K562 (cell line): ENCODE measurements at regions not wholly inside any gene's neighbourhood (a gene's known extent, or its start where the extent isn't known, plus 50 kb on each side); places are given as distances from the start of the nearest gene placed in this dataset.

ENCODE experiments used
- ATAC-seq: fragments of 200-7000 bp; cut with Tn5 transposase; 3 replicates; pipeline ENCODE4 v1.9.1; 2020; ENCODE audit warnings: moderate library complexity
- BruUV-seq: library from RNA; stranded (reverse); fragments of 400-500 nt; replicated peaks from 2 replicates; lab custom pipeline; 2021; lab: Mats Ljungman, UMichigan
- CTCF ChIA-PET: fragments of 300-600 bp; formaldehyde crosslinking; extraction: SDS; loops from one replicate; lab custom pipeline; 2021; ENCODE audit warnings: low intra/inter-chr PET ratio; lab: Yijun Ruan, JAX
- POLR2A ChIA-PET: fragments of 300-600, 350-650 bp; sonication (Branson Sonifier 250); formaldehyde crosslinking; extraction: SDS; loops from one replicate; lab custom pipeline; 2021; ENCODE audit warnings: antibody characterized with exemption, inconsistent platforms; lab: Yijun Ruan, JAX
- DNase-seq, 4 experiments: peaks; one replicate each; pipeline versions ENCODE4 v3.0.0 to v3.0.0-alpha.2; 2011 to 2018; ENCODE audit warnings: low spot score in 3 of 4, mixed read lengths in 3 of 4; ENCODE audit errors: extremely low read depth in 1 of 4
- FAIRE-seq: peaks from 2 replicates; lab custom pipeline; 2011; peaks lifted over from hg19 to GRCh38; lab: Jason Lieb, UNC
- H2AFZ ChIP-seq: 2 replicates; pipeline ENCODE4 v1.6.0; 2011; ENCODE audit warnings: low read depth, low read length, control low read depth, inconsistent platforms
- H3K27ac ChIP-seq: fragments of 200-600 bp; 3 replicates; pipeline ENCODE4 v1.8.0; 2011; ENCODE audit warnings: low read depth, mild to moderate bottlenecking, control low read depth, inconsistent platforms, low read length, moderate library complexity, mixed read lengths; ENCODE audit errors: extremely low read depth
- H3K27me3 ChIP-seq, 2 experiments: fragments of 300-600 bp in 1 of 2; 2 replicates in 1 of 2; 3 replicates in 1 of 2; pipeline versions ENCODE4 v1.6.0 to v1.8.0; 2011; ENCODE audit warnings: inconsistent platforms in 2 of 2, low read length in 2 of 2, mild to moderate bottlenecking in 1 of 2, mixed read lengths in 1 of 2, moderate library complexity in 1 of 2; ENCODE audit not compliant: control insufficient read depth in 2 of 2, insufficient read depth in 2 of 2
- H3K36me3 ChIP-seq: fragments of 300-600 bp; 3 replicates; pipeline ENCODE4 v1.8.0; 2011; ENCODE audit warnings: mild to moderate bottlenecking, low read length, inconsistent platforms; ENCODE audit not compliant: control insufficient read depth, insufficient read depth
- H3K4me1 ChIP-seq, 2 experiments: fragments of 200-600 bp in 1 of 2; replicated peaks in 1 of 2; 2 replicates in 1 of 2; 3 replicates in 1 of 2; pipeline versions ENCODE4 v1.5.1 to v1.8.0; 2011; ENCODE audit warnings: inconsistent platforms in 2 of 2, low read length in 2 of 2, mild to moderate bottlenecking in 1 of 2, mixed read lengths in 1 of 2, moderate library complexity in 1 of 2; ENCODE audit not compliant: control insufficient read depth in 2 of 2, insufficient read depth in 2 of 2
- H3K4me2 ChIP-seq: 2 replicates; pipeline ENCODE4 v1.6.1; 2011; ENCODE audit warnings: low read length, control low read depth, inconsistent platforms, mixed read lengths; ENCODE audit not compliant: insufficient read depth
- H3K4me3 ChIP-seq: fragments of 200-600 bp; sonication (generic), shearing (Covaris generic); 2 replicates; pipeline ENCODE4 v1.5.1; 2016; ENCODE audit warnings: control low read depth, inconsistent platforms
- H3K79me2 ChIP-seq: fragments of 200-600 bp; 3 replicates; pipeline ENCODE4 v1.8.0; 2011; ENCODE audit warnings: low read length, inconsistent platforms; ENCODE audit not compliant: control insufficient read depth, insufficient read depth
- H3K9ac ChIP-seq, 2 experiments: 2 replicates each; pipeline versions ENCODE4 v1.6.0 to v1.6.1; 2011; ENCODE audit warnings: low read depth in 2 of 2, low read length in 2 of 2, control low read depth in 1 of 2, inconsistent platforms in 1 of 2, mild to moderate bottlenecking in 1 of 2, mixed read lengths in 1 of 2; ENCODE audit not compliant: insufficient read depth in 1 of 2
- H3K9me1 ChIP-seq: one replicate; pipeline ENCODE4 v1.6.0; 2011; ENCODE audit warnings: inconsistent platforms, mild to moderate bottlenecking, low read length, moderate library complexity; ENCODE audit not compliant: control insufficient read depth, insufficient read depth
- H3K9me3 ChIP-seq: replicated peaks from 2 replicates; pipeline ENCODE4 v1.5.1; 2011; ENCODE audit warnings: low read depth, low read length, inconsistent platforms; ENCODE audit not compliant: control insufficient read depth, insufficient read depth
- H4K20me1 ChIP-seq: replicated peaks from 2 replicates; pipeline ENCODE4 v1.6.1; 2011; ENCODE audit warnings: low read length, inconsistent platforms, mixed read lengths; ENCODE audit not compliant: control insufficient read depth, insufficient read depth
- BMI1 ChIP-seq: fragments of 150-350 bp; IDR thresholded peaks from 2 replicates; pipeline ENCODE4 v1.6.1; 2014; ENCODE audit warnings: low read length
- CBX3 ChIP-seq, 2 experiments: IDR thresholded peaks; 1 replicate in 1 of 2; 2 replicates in 1 of 2; pipeline ENCODE4 v1.6.1; 2012; ENCODE audit warnings: inconsistent platforms in 2 of 2, low read length in 2 of 2, borderline replicate concordance in 1 of 2, control low read depth in 1 of 2
- CEBPG ChIP-seq, 3 experiments: fragments of 200-800 bp in 1 of 3; sonication (Bioruptor generic) in 1 of 3; sonication (generic) in 1 of 3; formaldehyde crosslinking in 1 of 3; IDR thresholded peaks in 2 of 3; conservative IDR thresholded peaks in 1 of 3; 2 replicates each; pipeline versions ENCODE4 v1.6.1 to v1.8.0; 2016 to 2022; ENCODE audit warnings: missing compliant biosample characterization in 2 of 3, missing genetic modification characterization in 2 of 3, mild to moderate bottlenecking in 1 of 3, missing genetic modification reagents in 1 of 3
- CTBP1 ChIP-seq: fragments of 450-650 bp; IDR thresholded peaks from 2 replicates; pipeline ENCODE4 v1.6.1; 2016; ENCODE audit warnings: borderline replicate concordance
- CXXC5 ChIP-seq: fragments of 250-450 bp; sonication (Bioruptor Pico); IDR thresholded peaks from 2 replicates; pipeline ENCODE4 v1.8.0; 2022; ENCODE audit warnings: inconsistent platforms, mild to moderate bottlenecking, moderate library complexity
- EGR1 ChIP-seq: fragments of 450-650 bp; conservative IDR thresholded peaks from 2 replicates; pipeline ENCODE4 v1.6.1; 2017; ENCODE audit warnings: mild to moderate bottlenecking
- HMG20A ChIP-seq: fragments of 450-650 bp; formaldehyde crosslinking; conservative IDR thresholded peaks from 2 replicates; pipeline ENCODE4 v1.4.0; 2020; ENCODE audit warnings: mild to moderate bottlenecking, mixed read lengths
- NR1H2 ChIP-seq: sonication (generic); formaldehyde crosslinking; IDR thresholded peaks from 2 replicates; pipeline ENCODE4 v1.4.0; 2020; ENCODE audit warnings: mild to moderate bottlenecking, missing genetic modification reagents
- TBP ChIP-seq: optimal IDR thresholded peaks from 2 replicates; pipeline ENCODE3; 2011; ENCODE audit warnings: low read depth, low read length, improper control_type of control experiment
- ZEB2 ChIP-seq: fragments of 450-650 bp; IDR thresholded peaks from 2 replicates; pipeline ENCODE4 v1.6.1; 2016
- ZNF143 ChIP-seq: sonication (generic); formaldehyde crosslinking; IDR thresholded peaks from 2 replicates; pipeline ENCODE4 v1.9.0; 2022; ENCODE audit warnings: mild to moderate bottlenecking, missing genetic modification reagents
- WGBS: fragments of 100-300 bp; shearing (Covaris generic); methylation state at CpG from one replicate; pipeline ENCODE4 v1.1.6; 2016; ENCODE audit warnings: low coverage, mixed read lengths; ENCODE audit not compliant: insufficient coverage; ENCODE audit errors: missing lambda C conversion rate; 5-methylcytosine and 5-hydroxymethylcytosine counted together
- in situ Hi-C: fragments of 300-500 bp; cut with MboI; formaldehyde crosslinking; loops from 4 replicates; pipeline ENCODE4 v1.15.0; 2018; ENCODE audit warnings: inconsistent platforms, mixed read lengths
- intact Hi-C: fragments of 100-400 bp; cut with micrococcal nuclease; formaldehyde crosslinking; loops from 2 replicates; pipeline ENCODE4 v1.14.2; 2022
- TF ChIP-seq, protein P1 (sequence below): fragments of 250-450 bp; sonication (Bioruptor Pico); IDR thresholded peaks from 2 replicates; pipeline ENCODE4 v1.5.0; 2020; ENCODE audit warnings: mild to moderate bottlenecking, borderline replicate concordance

GRCh38 chr19:30651691-30652090 lies 279.5 kb downstream of the ZNF536 start:
- no peak overlapping the region for H3K9ac ChIP-seq
- BruUV-seq = no TSS peak
- no peaks in the 10 kb centered on the region for H3K79me2 ChIP-seq
- 3% methylated on average over 2 of the region's 2 CpGs for WGBS
- ATAC-seq (no peak), DNase-seq (no peak), FAIRE-seq (no peak)
- intact Hi-C loops = loop anchor here (5.0 to 10.0 kb wide), 3 partner anchors 419 to 917 kb away; no protein-coding TSS in a partner anchor
- H3K4me3 ChIP-seq = no peak overlapping the region
- no peak for TF ChIP-seq BMI1
- H3K27ac ChIP-seq = no peak overlapping the region
- peaks cover 3 to 29% of the 10 kb centered on the region in 2 experiments; a peak in 2 of 5 replicates for H3K27me3 ChIP-seq
- no peaks in the 10 kb centered on the region for H3K4me1 ChIP-seq
- in situ Hi-C loops = loop anchor here (5.0 to 10.0 kb wide), 2 partner anchors 429 to 907 kb away; no protein-coding TSS in a partner anchor
- H4K20me1 ChIP-seq = no peaks in the 10 kb centered on the region; the same call in 1 of the 2 replicates
- H3K36me3 ChIP-seq = no peaks in the 10 kb centered on the region
- no peaks in the 10 kb centered on the region for H3K9me3 ChIP-seq
- H3K9me1 ChIP-seq = no peaks in the 10 kb centered on the region
- H2AFZ ChIP-seq = no peak overlapping the region
- no peak overlapping the region for H3K4me2 ChIP-seq
- CTCF ChIA-PET = no interaction called here
- POLR2A ChIA-PET = no interaction called here

DNA sequence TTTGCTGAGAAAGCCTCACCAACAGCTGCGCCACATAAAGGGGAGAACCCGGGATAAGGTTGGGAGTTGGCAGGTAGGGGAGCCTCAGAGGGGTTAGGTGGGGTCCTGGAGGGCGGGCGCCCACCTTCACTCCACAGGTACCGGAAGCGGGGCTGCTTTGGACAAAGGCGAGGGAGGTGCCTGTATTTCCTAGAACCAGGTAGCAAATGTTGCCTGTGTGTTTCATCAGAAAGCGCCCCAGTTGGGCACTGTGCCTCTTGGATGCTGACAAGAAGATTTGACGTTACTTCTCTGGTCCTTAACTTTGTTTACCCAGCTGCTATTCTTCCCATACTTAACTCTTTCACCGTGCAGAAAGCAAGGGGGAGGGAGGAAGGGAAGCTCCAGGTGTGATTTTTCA lies 278.9 kb downstream of the ZNF536 start:
- DNase-seq (no peak), ATAC-seq (no peak), FAIRE-seq (no peak)
- in situ Hi-C loops (loop anchor here (5.0 to 10.0 kb wide), 2 partner anchors 429 to 906 kb away; no protein-coding TSS in a partner anchor), intact Hi-C loops (loop anchor here (5.0 to 10.0 kb wide), 3 partner anchors 419 to 916 kb away; no protein-coding TSS in a partner anchor)
- no peak overlapping the region for H3K27ac ChIP-seq
- no peak overlapping the region for H3K4me3 ChIP-seq
- no peaks in the 10 kb centered on the region for H3K36me3 ChIP-seq
- no peak overlapping the region for H3K9ac ChIP-seq
- H3K27me3 ChIP-seq = peaks cover 3 to 29% of the 10 kb centered on the region in 2 experiments; a peak in 3 of 5 replicates
- no peak overlapping the region for H2AFZ ChIP-seq
- no peaks in the 10 kb centered on the region for H3K9me3 ChIP-seq
- H3K79me2 ChIP-seq = no peaks in the 10 kb centered on the region
- no peaks in the 10 kb centered on the region; the same call in 1 of the 2 replicates for H4K20me1 ChIP-seq
- no TSS peak for BruUV-seq
- ChIA-PET CTCF (no interaction called here), POLR2A (no interaction called here)
- TF ChIP-seq CBX3 (IDR thresholded peaks at IDR 0.05; ENCODE audit: borderline replicate concordance in 1 of 2, low read length in 2 of 2) (no peak), EGR1 (no peak), CEBPG (CRISPR knock-in tag; IDR thresholded peaks at IDR 0.05) (no peak), CEBPG (tag; conservative IDR thresholded peaks at IDR 0.05 in 1 of 2, IDR thresholded peaks at IDR 0.05 in 1 of 2) (peak in 1 of 2 experiments; percentile 56; a peak in 2 of 4 replicates), ZEB2 (no peak), HMG20A (no peak), NR1H2 (CRISPR knock-in tag) (no peak), CXXC5 (CRISPR knock-in tag) (0 out of 2 replicates have a peak, but pooled peaks have one; percentile 18), TBP (no peak), CTBP1 (peak; percentile 36; the same call in 1 of the 2 replicates), ZNF143 (CRISPR knock-in tag) (no peak)
- TF ChIP-seq, protein P1, sequence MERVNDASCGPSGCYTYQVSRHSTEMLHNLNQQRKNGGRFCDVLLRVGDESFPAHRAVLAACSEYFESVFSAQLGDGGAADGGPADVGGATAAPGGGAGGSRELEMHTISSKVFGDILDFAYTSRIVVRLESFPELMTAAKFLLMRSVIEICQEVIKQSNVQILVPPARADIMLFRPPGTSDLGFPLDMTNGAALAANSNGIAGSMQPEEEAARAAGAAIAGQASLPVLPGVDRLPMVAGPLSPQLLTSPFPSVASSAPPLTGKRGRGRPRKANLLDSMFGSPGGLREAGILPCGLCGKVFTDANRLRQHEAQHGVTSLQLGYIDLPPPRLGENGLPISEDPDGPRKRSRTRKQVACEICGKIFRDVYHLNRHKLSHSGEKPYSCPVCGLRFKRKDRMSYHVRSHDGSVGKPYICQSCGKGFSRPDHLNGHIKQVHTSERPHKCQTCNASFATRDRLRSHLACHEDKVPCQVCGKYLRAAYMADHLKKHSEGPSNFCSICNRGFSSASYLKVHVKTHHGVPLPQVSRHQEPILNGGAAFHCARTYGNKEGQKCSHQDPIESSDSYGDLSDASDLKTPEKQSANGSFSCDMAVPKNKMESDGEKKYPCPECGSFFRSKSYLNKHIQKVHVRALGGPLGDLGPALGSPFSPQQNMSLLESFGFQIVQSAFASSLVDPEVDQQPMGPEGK (CRISPR knock-in tag) = no peak
- H3K4me2 ChIP-seq = no peak overlapping the region
- 0% methylated on average over 8 of the region's 10 CpGs for WGBS
- H3K4me1 ChIP-seq = no peaks in the 10 kb centered on the region
- no peaks in the 10 kb centered on the region for H3K9me1 ChIP-seq
